ENCODE measurements at regions not wholly inside any gene's neighbourhood (a gene's known extent, or its start where the extent isn't known, plus 50 kb on each side); places are given as distances from the start of the nearest gene placed in this dataset.

GRCh38 chr3:159914426-159914825, 74.2 kb upstream of the IL12A start:
- Histone ChIP-seq H3K4me3 (ENCODE audit: insufficient read depth, low read length, poor library complexity, severe bottlenecking) (no peak overlapping the region), H3K9me2 (replicated peaks; ENCODE audit: insufficient read depth, low read length) (no peaks in the 10 kb centered on the region), H3K27ac (ENCODE audit: low read depth, low read length) (no peak overlapping the region), H3F3A (ENCODE audit: insufficient read depth) (no peaks in the 10 kb centered on the region), H3K27me3 (ENCODE audit: low read length) (no peaks in the 10 kb centered on the region), H2AFZ (ENCODE audit: low read depth, low read length, severe bottlenecking) (no peak overlapping the region), H3K4me2 (ENCODE audit: low read depth, low read length, poor library complexity, severe bottlenecking) (no peak overlapping the region), H4K20me1 (ENCODE audit: low read depth, low read length) (no peaks in the 10 kb centered on the region), H3K9ac (ENCODE audit: low read length) (no peak overlapping the region), H3K9me3 (ENCODE audit: insufficient read depth, low read length) (no peaks in the 10 kb centered on the region), H3K79me2 (ENCODE audit: insufficient read depth, low read length) (no peaks in the 10 kb centered on the region), H3K36me3 (ENCODE audit: low read length) (no peaks in the 10 kb centered on the region)
- no peak for TF ChIP-seq EZH2phosphoT487 (conservative IDR thresholded peaks at IDR 0.05; ENCODE audit: low read length)

GRCh38 chr3:159916052-159916451, 72.6 kb upstream of the IL12A start:
- no peak overlapping the region for H2AFZ ChIP-seq (ENCODE audit: low read depth, low read length, severe bottlenecking)
- H3F3A ChIP-seq (ENCODE audit: insufficient read depth) = no peaks in the 10 kb centered on the region
- no peak for TF ChIP-seq EZH2phosphoT487 (conservative IDR thresholded peaks at IDR 0.05; ENCODE audit: low read length)
- no peak for TF ChIP-seq CTCF (IDR thresholded peaks at IDR 0.05; ENCODE audit: insufficient read depth, low read length, poor library complexity, severe bottlenecking)
- no peaks in the 10 kb centered on the region for H3K27me3 ChIP-seq (ENCODE audit: low read length)
- no peaks in the 10 kb centered on the region for H3K79me2 ChIP-seq (ENCODE audit: insufficient read depth, low read length)
- H3K36me3 ChIP-seq (ENCODE audit: low read length) = no peaks in the 10 kb centered on the region
- H3K27ac ChIP-seq (ENCODE audit: low read depth, low read length) = no peak overlapping the region
- H3K9ac ChIP-seq (ENCODE audit: low read length) = no peak overlapping the region
- H3K9me3 ChIP-seq (ENCODE audit: insufficient read depth, low read length) = no peaks in the 10 kb centered on the region
- no peaks in the 10 kb centered on the region for H4K20me1 ChIP-seq (ENCODE audit: low read depth, low read length)
- H3K4me3 ChIP-seq (ENCODE audit: insufficient read depth, low read length, poor library complexity, severe bottlenecking) = no peak overlapping the region
- H3K4me2 ChIP-seq (ENCODE audit: low read depth, low read length, poor library complexity, severe bottlenecking) = no peak overlapping the region
- H3K9me2 ChIP-seq (replicated peaks; ENCODE audit: insufficient read depth, low read length) = no peaks in the 10 kb centered on the region

- Histone ChIP-seq H3K27ac (ENCODE audit: low read depth, low read length) (no peak overlapping the region), H3K9me3 (ENCODE audit: insufficient read depth, low read length) (no peaks in the 10 kb centered on the region), H2AFZ (ENCODE audit: low read depth, low read length, severe bottlenecking) (no peak overlapping the region), H3F3A (ENCODE audit: insufficient read depth) (no peaks in the 10 kb centered on the region), H3K36me3 (ENCODE audit: low read length) (no peaks in the 10 kb centered on the region), H4K20me1 (ENCODE audit: low read depth, low read length) (no peaks in the 10 kb centered on the region), H3K4me3 (ENCODE audit: insufficient read depth, low read length, poor library complexity, severe bottlenecking) (no peak overlapping the region), H3K79me2 (ENCODE audit: insufficient read depth, low read length) (no peaks in the 10 kb centered on the region), H3K9me2 (replicated peaks; ENCODE audit: insufficient read depth, low read length) (no peaks in the 10 kb centered on the region), H3K4me2 (ENCODE audit: low read depth, low read length, poor library complexity, severe bottlenecking) (no peak overlapping the region), H3K9ac (ENCODE audit: low read length) (no peak overlapping the region), H3K27me3 (ENCODE audit: low read length) (no peaks in the 10 kb centered on the region)
- TF ChIP-seq CTCF (IDR thresholded peaks at IDR 0.05; ENCODE audit: insufficient read depth, low read length, poor library complexity, severe bottlenecking) (no peak), EZH2phosphoT487 (conservative IDR thresholded peaks at IDR 0.05; ENCODE audit: low read length) (no peak)
These were observed 71.5 kb upstream of the IL12A start for GRCh38 chr3:159917141-159917540.

GRCh38 chr3:159919873-159920272, 68.8 kb upstream of the IL12A start:
- TF ChIP-seq EZH2phosphoT487 (conservative IDR thresholded peaks at IDR 0.05; ENCODE audit: low read length) (no peak), CTCF (IDR thresholded peaks at IDR 0.05; ENCODE audit: insufficient read depth, low read length, poor library complexity, severe bottlenecking) (no peak)
- no peaks in the 10 kb centered on the region for H3K9me2 ChIP-seq (replicated peaks; ENCODE audit: insufficient read depth, low read length)
- H3K36me3 ChIP-seq (ENCODE audit: low read length) = no peaks in the 10 kb centered on the region
- H3K9me3 ChIP-seq (ENCODE audit: insufficient read depth, low read length) = no peaks in the 10 kb centered on the region
- H3K9ac ChIP-seq (ENCODE audit: low read length) = no peak overlapping the region
- H3K4me2 ChIP-seq (ENCODE audit: low read depth, low read length, poor library complexity, severe bottlenecking) = no peak overlapping the region
- no peaks in the 10 kb centered on the region for H3K79me2 ChIP-seq (ENCODE audit: insufficient read depth, low read length)
- no peaks in the 10 kb centered on the region for H3F3A ChIP-seq (ENCODE audit: insufficient read depth)
- H2AFZ ChIP-seq (ENCODE audit: low read depth, low read length, severe bottlenecking) = no peak overlapping the region
- no peak overlapping the region for H3K4me3 ChIP-seq (ENCODE audit: insufficient read depth, low read length, poor library complexity, severe bottlenecking)
- no peaks in the 10 kb centered on the region for H3K27me3 ChIP-seq (ENCODE audit: low read length)
- no peak overlapping the region for H3K27ac ChIP-seq (ENCODE audit: low read depth, low read length)
- no peaks in the 10 kb centered on the region for H4K20me1 ChIP-seq (ENCODE audit: low read depth, low read length)

All from SU-DHL-6 (cell line).